WTC11 (cell line): ENCODE measurements at regions not wholly inside any gene's neighbourhood (a gene's known extent, or its start where the extent isn't known, plus 50 kb on each side); places are given as distances from the start of the nearest gene placed in this dataset.

ENCODE experiments used
- ATAC-seq: fragments of 200-7000 bp; cut with Tn5 transposase; 2 replicates; pipeline ENCODE4 v1.10.0; 2021; ENCODE audit warnings: mild to moderate bottlenecking, moderate library complexity
- CTCF ChIA-PET: fragments of 300-600 bp; sonication (Branson Sonifier 250); formaldehyde crosslinking; loops from one replicate; lab custom pipeline; 2021; ENCODE audit warnings: antibody characterized with exemption; lab: Charles Lee
- POLR2A ChIA-PET: fragments of 350-600 bp; sonication (Branson Sonifier 250); formaldehyde crosslinking; loops from one replicate; lab custom pipeline; 2021; ENCODE audit warnings: antibody characterized with exemption; lab: Charles Lee
- DNase-seq: peaks from one replicate; pipeline ENCODE4 v3.0.0; 2021; ENCODE audit warnings: low spot score
- H3K27ac Mint-ChIP-seq: 2 replicates; pipeline ENCODE4 v1.8.0; 2021; ENCODE audit warnings: mixed read lengths
- H3K27me3 Mint-ChIP-seq: 2 replicates; pipeline ENCODE4 v1.8.0; 2021; ENCODE audit warnings: low read depth, mild to moderate bottlenecking, moderate library complexity, mixed read lengths
- H3K36me3 Mint-ChIP-seq: 2 replicates; pipeline ENCODE4 v1.8.0; 2021; ENCODE audit warnings: mixed read lengths
- H3K4me1 Mint-ChIP-seq: 2 replicates; pipeline ENCODE4 v1.8.0; 2022; ENCODE audit warnings: mixed read lengths
- H3K4me3 Mint-ChIP-seq: 2 replicates; pipeline ENCODE4 v1.8.0; 2021; ENCODE audit warnings: mild to moderate bottlenecking, moderate library complexity, mixed read lengths
- H3K9me3 Mint-ChIP-seq: 2 replicates; pipeline ENCODE4 v1.8.0; 2021; ENCODE audit warnings: mixed read lengths
- CREM ChIP-seq: sonication (generic); formaldehyde crosslinking; IDR thresholded peaks from 2 replicates; pipeline ENCODE4 v1.8.1; 2022; ENCODE audit warnings: mild to moderate bottlenecking, missing genetic modification reagents, moderate library complexity
- ESRRA ChIP-seq: sonication (generic); formaldehyde crosslinking; IDR thresholded peaks from 2 replicates; pipeline ENCODE4 v1.8.1; 2022; ENCODE audit warnings: mild to moderate bottlenecking, missing genetic modification reagents, borderline replicate concordance
- ETV6 ChIP-seq: sonication (generic); formaldehyde crosslinking; IDR thresholded peaks from 2 replicates; pipeline ENCODE4 v1.8.1; 2022; ENCODE audit warnings: mild to moderate bottlenecking, missing genetic modification reagents
- FOXP1 ChIP-seq: sonication (generic); formaldehyde crosslinking; IDR thresholded peaks from 2 replicates; pipeline ENCODE4 v1.8.0; 2022; ENCODE audit warnings: missing genetic modification reagents, mild to moderate bottlenecking, moderate library complexity, borderline replicate concordance
- IRF2 ChIP-seq: sonication (generic); formaldehyde crosslinking; IDR thresholded peaks from 2 replicates; pipeline ENCODE4 v1.8.0; 2022; ENCODE audit warnings: low read depth, missing genetic modification reagents, borderline replicate concordance
- JAZF1 ChIP-seq: fragments of 250-450 bp; sonication (Bioruptor Pico); IDR thresholded peaks from 2 replicates; pipeline ENCODE4 v1.9.0; 2021; ENCODE audit warnings: moderate library complexity, mild to moderate bottlenecking, inconsistent platforms
- NR2C2 ChIP-seq: sonication (generic); formaldehyde crosslinking; IDR thresholded peaks from 2 replicates; pipeline ENCODE4 v1.8.0; 2022; ENCODE audit warnings: mild to moderate bottlenecking, missing genetic modification reagents
- PRRX2 ChIP-seq: fragments of 250-450 bp; sonication (Bioruptor Pico); IDR thresholded peaks from 2 replicates; pipeline ENCODE4 v1.8.0; 2021; ENCODE audit warnings: mild to moderate bottlenecking
- RELA ChIP-seq: sonication (generic); formaldehyde crosslinking; IDR thresholded peaks from 2 replicates; pipeline ENCODE4 v1.8.1; 2022; ENCODE audit warnings: missing genetic modification reagents, mild to moderate bottlenecking, borderline replicate concordance
- SOX15 ChIP-seq: fragments of 250-450 bp; sonication (Bioruptor Pico); IDR thresholded peaks from 2 replicates; pipeline ENCODE4 v1.9.0; 2021; ENCODE audit warnings: mild to moderate bottlenecking
- TCF7 ChIP-seq: sonication (generic); formaldehyde crosslinking; IDR thresholded peaks from 2 replicates; pipeline ENCODE4 v1.8.0; 2022; ENCODE audit warnings: mild to moderate bottlenecking, low read depth, missing genetic modification reagents, moderate library complexity
- ZBTB21 ChIP-seq: sonication (generic); formaldehyde crosslinking; IDR thresholded peaks from 2 replicates; pipeline ENCODE4 v1.8.1; 2023; ENCODE audit warnings: mild to moderate bottlenecking, missing genetic modification reagents, borderline replicate concordance
- ZNF317 ChIP-seq: sonication (generic); formaldehyde crosslinking; IDR thresholded peaks from 2 replicates; pipeline ENCODE4 v1.8.1; 2023; ENCODE audit warnings: low read depth, mild to moderate bottlenecking, moderate library complexity, missing genetic modification reagents, borderline replicate concordance
- ZNF416 ChIP-seq: fragments of 250-450 bp; sonication (Bioruptor Pico); IDR thresholded peaks from 2 replicates; pipeline ENCODE4 v1.9.0; 2021; ENCODE audit warnings: mild to moderate bottlenecking, inconsistent platforms
- ZNF671 ChIP-seq: fragments of 250-450 bp; sonication (Bioruptor Pico); IDR thresholded peaks from 2 replicates; pipeline ENCODE4 v1.8.0; 2021; ENCODE audit warnings: mild to moderate bottlenecking
- TF ChIP-seq, protein P1 (sequence below): sonication (generic); formaldehyde crosslinking; IDR thresholded peaks from 2 replicates; pipeline ENCODE4 v1.8.1; 2022; ENCODE audit warnings: low read depth, missing genetic modification reagents, borderline replicate concordance
- TF ChIP-seq, protein P2 (sequence below): fragments of 250-450 bp; sonication (Bioruptor Pico); IDR thresholded peaks from 2 replicates; pipeline ENCODE4 v1.9.0; 2021; ENCODE audit warnings: mild to moderate bottlenecking
- TF ChIP-seq, protein P3 (sequence below): sonication (generic); formaldehyde crosslinking; IDR thresholded peaks from 2 replicates; pipeline ENCODE4 v1.8.1; 2023; ENCODE audit warnings: mild to moderate bottlenecking, moderate library complexity, missing genetic modification reagents
- TF ChIP-seq, protein P4 (sequence below): sonication (generic); formaldehyde crosslinking; IDR thresholded peaks from 2 replicates; pipeline ENCODE4 v1.8.1; 2023; ENCODE audit warnings: mild to moderate bottlenecking, missing genetic modification reagents, moderate library complexity
- TF ChIP-seq, protein P5 (sequence below): sonication (generic); formaldehyde crosslinking; IDR thresholded peaks from 2 replicates; pipeline ENCODE4 v1.8.1; 2023; ENCODE audit warnings: mild to moderate bottlenecking, missing genetic modification reagents, borderline replicate concordance
- TF ChIP-seq, protein P6 (sequence below): sonication (generic); formaldehyde crosslinking; IDR thresholded peaks from 2 replicates; pipeline ENCODE4 v1.8.1; 2022; ENCODE audit warnings: missing genetic modification reagents, borderline replicate concordance

DNA sequence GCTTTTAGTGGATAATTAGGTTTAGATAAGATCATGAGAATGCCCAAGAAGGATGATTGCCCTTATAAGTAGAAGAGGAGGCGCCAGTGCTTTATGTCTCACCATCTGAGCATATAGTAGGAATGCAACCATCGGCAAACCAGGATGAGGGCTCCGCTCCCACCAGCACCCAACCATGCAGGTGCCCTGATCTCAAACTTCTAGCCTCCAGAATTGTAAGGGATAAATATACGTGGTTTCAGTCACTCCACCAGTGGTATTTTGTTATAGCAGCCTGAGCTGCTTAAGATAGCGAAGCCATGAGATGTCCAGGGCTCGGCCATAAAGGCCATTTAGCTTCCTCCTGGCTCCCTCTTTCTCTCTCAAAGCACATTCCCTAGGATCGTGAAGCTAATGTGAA, 413.9 kb downstream of the MZT1 start (continued):
- TF ChIP-seq, protein P1, sequence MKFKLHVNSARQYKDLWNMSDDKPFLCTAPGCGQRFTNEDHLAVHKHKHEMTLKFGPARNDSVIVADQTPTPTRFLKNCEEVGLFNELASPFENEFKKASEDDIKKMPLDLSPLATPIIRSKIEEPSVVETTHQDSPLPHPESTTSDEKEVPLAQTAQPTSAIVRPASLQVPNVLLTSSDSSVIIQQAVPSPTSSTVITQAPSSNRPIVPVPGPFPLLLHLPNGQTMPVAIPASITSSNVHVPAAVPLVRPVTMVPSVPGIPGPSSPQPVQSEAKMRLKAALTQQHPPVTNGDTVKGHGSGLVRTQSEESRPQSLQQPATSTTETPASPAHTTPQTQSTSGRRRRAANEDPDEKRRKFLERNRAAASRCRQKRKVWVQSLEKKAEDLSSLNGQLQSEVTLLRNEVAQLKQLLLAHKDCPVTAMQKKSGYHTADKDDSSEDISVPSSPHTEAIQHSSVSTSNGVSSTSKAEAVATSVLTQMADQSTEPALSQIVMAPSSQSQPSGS (CRISPR knock-in tag), result no peak
- no peak for TF ChIP-seq ZBTB21
- TF ChIP-seq, all 79 proteins: peak for 0

DNA sequence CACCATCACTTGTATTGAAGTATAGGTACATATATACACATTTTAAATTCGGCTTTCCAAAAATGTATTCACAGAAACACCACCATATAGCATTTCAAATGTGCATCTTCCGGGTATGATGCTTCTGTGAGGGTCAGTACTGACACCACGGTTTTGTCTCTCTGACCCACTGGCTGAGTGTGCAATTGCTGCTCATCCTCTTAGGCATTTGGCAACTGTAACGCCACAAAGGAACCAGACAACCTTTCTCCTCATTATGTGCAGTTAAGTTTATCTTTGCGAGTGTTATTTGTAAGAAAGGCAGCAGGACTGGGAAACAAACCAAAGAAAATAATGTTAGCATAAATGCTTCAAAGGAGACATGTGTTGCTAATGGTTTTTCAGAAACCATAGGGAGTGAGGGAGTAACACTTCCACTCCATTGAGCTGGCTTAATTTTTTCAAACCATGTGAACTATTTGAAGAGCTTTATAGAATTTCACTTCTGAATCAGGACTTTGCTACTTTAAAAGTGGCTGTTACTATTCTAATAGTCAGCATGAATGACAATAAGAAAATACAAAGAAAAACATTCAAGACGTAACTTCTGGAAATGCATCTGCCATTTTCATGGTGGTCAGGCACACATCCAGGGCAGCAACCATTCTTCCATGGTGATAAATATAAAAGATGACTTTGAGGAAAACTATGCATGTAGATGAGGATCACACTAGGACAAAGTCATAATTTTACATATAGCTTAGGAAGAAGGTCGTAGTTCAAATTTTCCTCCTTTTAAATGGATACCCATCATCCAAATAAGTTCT, 423.3 kb downstream of the MZT1 start:
- ChIA-PET POLR2A (no interaction called here), CTCF (no interaction called here)
- H3K4me1 Mint-ChIP-seq, result peaks cover 39% of the 10 kb centered on the region
- H3K27ac Mint-ChIP-seq, result no peak overlapping the region
- no peaks in the 10 kb centered on the region for H3K36me3 Mint-ChIP-seq
- no peaks in the 10 kb centered on the region for H3K9me3 Mint-ChIP-seq
- DNase-seq, result no peak
- TF ChIP-seq ZNF317 (CRISPR knock-in tag), result no peak
- TF ChIP-seq IRF2 (CRISPR knock-in tag), result no peak
- TF ChIP-seq ZNF416 (CRISPR knock-in tag), result no peak
- TF ChIP-seq, protein P2, sequence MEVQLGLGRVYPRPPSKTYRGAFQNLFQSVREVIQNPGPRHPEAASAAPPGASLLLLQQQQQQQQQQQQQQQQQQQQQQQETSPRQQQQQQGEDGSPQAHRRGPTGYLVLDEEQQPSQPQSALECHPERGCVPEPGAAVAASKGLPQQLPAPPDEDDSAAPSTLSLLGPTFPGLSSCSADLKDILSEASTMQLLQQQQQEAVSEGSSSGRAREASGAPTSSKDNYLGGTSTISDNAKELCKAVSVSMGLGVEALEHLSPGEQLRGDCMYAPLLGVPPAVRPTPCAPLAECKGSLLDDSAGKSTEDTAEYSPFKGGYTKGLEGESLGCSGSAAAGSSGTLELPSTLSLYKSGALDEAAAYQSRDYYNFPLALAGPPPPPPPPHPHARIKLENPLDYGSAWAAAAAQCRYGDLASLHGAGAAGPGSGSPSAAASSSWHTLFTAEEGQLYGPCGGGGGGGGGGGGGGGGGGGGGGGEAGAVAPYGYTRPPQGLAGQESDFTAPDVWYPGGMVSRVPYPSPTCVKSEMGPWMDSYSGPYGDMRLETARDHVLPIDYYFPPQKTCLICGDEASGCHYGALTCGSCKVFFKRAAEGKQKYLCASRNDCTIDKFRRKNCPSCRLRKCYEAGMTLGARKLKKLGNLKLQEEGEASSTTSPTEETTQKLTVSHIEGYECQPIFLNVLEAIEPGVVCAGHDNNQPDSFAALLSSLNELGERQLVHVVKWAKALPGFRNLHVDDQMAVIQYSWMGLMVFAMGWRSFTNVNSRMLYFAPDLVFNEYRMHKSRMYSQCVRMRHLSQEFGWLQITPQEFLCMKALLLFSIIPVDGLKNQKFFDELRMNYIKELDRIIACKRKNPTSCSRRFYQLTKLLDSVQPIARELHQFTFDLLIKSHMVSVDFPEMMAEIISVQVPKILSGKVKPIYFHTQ (CRISPR knock-in tag), result no peak
- TF ChIP-seq ESRRA, result no peak
- no peak for TF ChIP-seq NR2C2
- ATAC-seq, result no peak
- H3K27me3 Mint-ChIP-seq, result no peaks in the 10 kb centered on the region
- H3K4me3 Mint-ChIP-seq, result no peak overlapping the region

DNA sequence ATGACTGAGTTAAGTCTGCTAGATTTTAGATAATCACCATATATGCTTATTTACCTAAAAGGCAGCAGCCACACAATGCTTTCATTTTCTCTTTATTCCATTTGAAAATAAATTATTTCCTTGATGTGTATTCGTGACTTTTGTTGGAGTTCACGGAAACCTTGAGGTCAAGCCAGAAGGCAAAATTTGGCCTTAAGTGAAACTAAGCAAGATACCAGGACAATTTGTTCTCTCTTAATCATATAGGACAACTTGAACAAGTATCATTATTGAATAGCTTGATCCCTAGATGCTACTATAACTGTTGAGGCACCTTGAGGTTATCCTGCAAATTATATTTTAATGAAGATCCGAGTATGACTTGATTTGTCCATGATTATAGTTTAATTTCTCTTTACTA, 429.2 kb upstream of the DACH1 start:
- H3K36me3 Mint-ChIP-seq, result peaks cover 5% of the 10 kb centered on the region; the same call in 1 of the 2 replicates
- ChIA-PET CTCF (no interaction called here), POLR2A (no interaction called here)
- H3K4me1 Mint-ChIP-seq, result peaks cover 48% of the 10 kb centered on the region
- no peaks in the 10 kb centered on the region for H3K27me3 Mint-ChIP-seq
- H3K9me3 Mint-ChIP-seq, result peaks cover 10% of the 10 kb centered on the region
- ATAC-seq, result no peak
- DNase-seq, result no peak
- no peak overlapping the region for H3K4me3 Mint-ChIP-seq
- no peak overlapping the region for H3K27ac Mint-ChIP-seq
- no peak for TF ChIP-seq PRRX2
- TF ChIP-seq, protein P3, sequence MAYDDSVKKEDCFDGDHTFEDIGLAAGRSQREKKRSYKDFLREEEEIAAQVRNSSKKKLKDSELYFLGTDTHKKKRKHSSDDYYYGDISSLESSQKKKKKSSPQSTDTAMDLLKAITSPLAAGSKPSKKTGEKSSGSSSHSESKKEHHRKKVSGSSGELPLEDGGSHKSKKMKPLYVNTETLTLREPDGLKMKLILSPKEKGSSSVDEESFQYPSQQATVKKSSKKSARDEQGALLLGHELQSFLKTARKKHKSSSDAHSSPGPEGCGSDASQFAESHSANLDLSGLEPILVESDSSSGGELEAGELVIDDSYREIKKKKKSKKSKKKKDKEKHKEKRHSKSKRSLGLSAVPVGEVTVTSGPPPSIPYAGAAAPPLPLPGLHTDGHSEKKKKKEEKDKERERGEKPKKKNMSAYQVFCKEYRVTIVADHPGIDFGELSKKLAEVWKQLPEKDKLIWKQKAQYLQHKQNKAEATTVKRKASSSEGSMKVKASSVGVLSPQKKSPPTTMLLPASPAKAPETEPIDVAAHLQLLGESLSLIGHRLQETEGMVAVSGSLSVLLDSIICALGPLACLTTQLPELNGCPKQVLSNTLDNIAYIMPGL (CRISPR knock-in tag), result no peak
- no peak for TF ChIP-seq ZNF671 (CRISPR knock-in tag)
- TF ChIP-seq, protein P4, sequence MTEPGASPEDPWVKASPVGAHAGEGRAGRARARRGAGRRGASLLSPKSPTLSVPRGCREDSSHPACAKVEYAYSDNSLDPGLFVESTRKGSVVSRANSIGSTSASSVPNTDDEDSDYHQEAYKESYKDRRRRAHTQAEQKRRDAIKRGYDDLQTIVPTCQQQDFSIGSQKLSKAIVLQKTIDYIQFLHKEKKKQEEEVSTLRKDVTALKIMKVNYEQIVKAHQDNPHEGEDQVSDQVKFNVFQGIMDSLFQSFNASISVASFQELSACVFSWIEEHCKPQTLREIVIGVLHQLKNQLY (CRISPR knock-in tag), result no peak
- TF ChIP-seq RELA (CRISPR knock-in tag), result no peak
- no peak for TF ChIP-seq SOX15 (CRISPR knock-in tag)
- TF ChIP-seq CREM (CRISPR knock-in tag), result no peak
- no peak for TF ChIP-seq FOXP1 (CRISPR knock-in tag)
- TF ChIP-seq, protein P5, sequence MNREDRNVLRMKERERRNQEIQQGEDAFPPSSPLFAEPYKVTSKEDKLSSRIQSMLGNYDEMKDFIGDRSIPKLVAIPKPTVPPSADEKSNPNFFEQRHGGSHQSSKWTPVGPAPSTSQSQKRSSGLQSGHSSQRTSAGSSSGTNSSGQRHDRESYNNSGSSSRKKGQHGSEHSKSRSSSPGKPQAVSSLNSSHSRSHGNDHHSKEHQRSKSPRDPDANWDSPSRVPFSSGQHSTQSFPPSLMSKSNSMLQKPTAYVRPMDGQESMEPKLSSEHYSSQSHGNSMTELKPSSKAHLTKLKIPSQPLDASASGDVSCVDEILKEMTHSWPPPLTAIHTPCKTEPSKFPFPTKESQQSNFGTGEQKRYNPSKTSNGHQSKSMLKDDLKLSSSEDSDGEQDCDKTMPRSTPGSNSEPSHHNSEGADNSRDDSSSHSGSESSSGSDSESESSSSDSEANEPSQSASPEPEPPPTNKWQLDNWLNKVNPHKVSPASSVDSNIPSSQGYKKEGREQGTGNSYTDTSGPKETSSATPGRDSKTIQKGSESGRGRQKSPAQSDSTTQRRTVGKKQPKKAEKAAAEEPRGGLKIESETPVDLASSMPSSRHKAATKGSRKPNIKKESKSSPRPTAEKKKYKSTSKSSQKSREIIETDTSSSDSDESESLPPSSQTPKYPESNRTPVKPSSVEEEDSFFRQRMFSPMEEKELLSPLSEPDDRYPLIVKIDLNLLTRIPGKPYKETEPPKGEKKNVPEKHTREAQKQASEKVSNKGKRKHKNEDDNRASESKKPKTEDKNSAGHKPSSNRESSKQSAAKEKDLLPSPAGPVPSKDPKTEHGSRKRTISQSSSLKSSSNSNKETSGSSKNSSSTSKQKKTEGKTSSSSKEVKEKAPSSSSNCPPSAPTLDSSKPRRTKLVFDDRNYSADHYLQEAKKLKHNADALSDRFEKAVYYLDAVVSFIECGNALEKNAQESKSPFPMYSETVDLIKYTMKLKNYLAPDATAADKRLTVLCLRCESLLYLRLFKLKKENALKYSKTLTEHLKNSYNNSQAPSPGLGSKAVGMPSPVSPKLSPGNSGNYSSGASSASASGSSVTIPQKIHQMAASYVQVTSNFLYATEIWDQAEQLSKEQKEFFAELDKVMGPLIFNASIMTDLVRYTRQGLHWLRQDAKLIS (CRISPR knock-in tag), result no peak
- no peak for TF ChIP-seq ETV6
- TF ChIP-seq JAZF1 (CRISPR knock-in tag), result no peak
- TF ChIP-seq, protein P6, sequence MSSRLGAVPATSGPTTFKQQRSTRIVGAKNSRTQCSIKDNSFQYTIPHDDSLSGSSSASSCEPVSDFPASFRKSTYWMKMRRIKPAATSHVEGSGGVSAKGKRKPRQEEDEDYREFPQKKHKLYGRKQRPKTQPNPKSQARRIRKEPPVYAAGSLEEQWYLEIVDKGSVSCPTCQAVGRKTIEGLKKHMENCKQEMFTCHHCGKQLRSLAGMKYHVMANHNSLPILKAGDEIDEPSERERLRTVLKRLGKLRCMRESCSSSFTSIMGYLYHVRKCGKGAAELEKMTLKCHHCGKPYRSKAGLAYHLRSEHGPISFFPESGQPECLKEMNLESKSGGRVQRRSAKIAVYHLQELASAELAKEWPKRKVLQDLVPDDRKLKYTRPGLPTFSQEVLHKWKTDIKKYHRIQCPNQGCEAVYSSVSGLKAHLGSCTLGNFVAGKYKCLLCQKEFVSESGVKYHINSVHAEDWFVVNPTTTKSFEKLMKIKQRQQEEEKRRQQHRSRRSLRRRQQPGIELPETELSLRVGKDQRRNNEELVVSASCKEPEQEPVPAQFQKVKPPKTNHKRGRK (CRISPR knock-in tag), result no peak
- no peak for TF ChIP-seq TCF7 (CRISPR knock-in tag)
